ENCODE measurements at regions not wholly inside any gene's neighbourhood (a gene's known extent, or its start where the extent isn't known, plus 50 kb on each side); places are given as distances from the start of the nearest gene placed in this dataset.

- TF ChIP-seq CTCF (IDR thresholded peaks at IDR 0.05), result no peak
- Histone ChIP-seq H3K36me3 (no peaks in the 10 kb centered on the region), H3K27ac (no peak overlapping the region), H3K9me3 (peaks cover 0 to 9% (median 5%) of the 10 kb centered on the region in 3 donors), H3K27me3 (no peaks in the 10 kb centered on the region), H3K4me3 (no peak overlapping the region), H3K4me1 (no peaks in the 10 kb centered on the region)
- intact Hi-C loops (cut with DNase I; ENCODE audit: low total_unique reads), result no loop called here
- no peak for DNase-seq
These were observed 583.0 kb upstream of the KLHL29 start for GRCh38 chr2:22801970-22802369.

GRCh38 chr2:22807872-22808271, 577.1 kb upstream of the KLHL29 start:
- H3K36me3 ChIP-seq, result no peaks in the 10 kb centered on the region
- DNase-seq, result no peak
- H3K4me3 ChIP-seq, result no peak overlapping the region
- no peaks in the 10 kb centered on the region for H3K27me3 ChIP-seq
- intact Hi-C loops (cut with DNase I; ENCODE audit: low total_unique reads), result no loop called here
- peaks cover 0 to 9% (median 5%) of the 10 kb centered on the region in 3 donors for H3K9me3 ChIP-seq
- no peak for TF ChIP-seq CTCF (IDR thresholded peaks at IDR 0.05)
- no peaks in the 10 kb centered on the region for H3K4me1 ChIP-seq
- H3K27ac ChIP-seq, result no peak overlapping the region

- H3K4me1 ChIP-seq, result no peaks in the 10 kb centered on the region
- H3K27me3 ChIP-seq, result no peaks in the 10 kb centered on the region
- H3K4me3 ChIP-seq, result no peak overlapping the region
- DNase-seq, result no peak
- peaks cover 0 to 8% (median 0%) of the 10 kb centered on the region in 3 donors for H3K9me3 ChIP-seq
- no peak for TF ChIP-seq CTCF (IDR thresholded peaks at IDR 0.05)
- no peak overlapping the region for H3K27ac ChIP-seq
- no peaks in the 10 kb centered on the region for H3K36me3 ChIP-seq
- intact Hi-C loops (cut with DNase I; ENCODE audit: low total_unique reads), result no loop called here
These were observed 574.4 kb upstream of the KLHL29 start for GRCh38 chr2:22810602-22811001.

- Histone ChIP-seq H3K4me3 (no peak overlapping the region), H3K27me3 (no peaks in the 10 kb centered on the region), H3K36me3 (no peaks in the 10 kb centered on the region), H3K27ac (no peak overlapping the region), H3K4me1 (no peaks in the 10 kb centered on the region), H3K9me3 (no peaks in the 10 kb centered on the region)
- TF ChIP-seq CTCF (IDR thresholded peaks at IDR 0.05), result no peak
- no peak for DNase-seq
- intact Hi-C loops (cut with DNase I; ENCODE audit: low total_unique reads), result no loop called here
These were observed 572.8 kb upstream of the KLHL29 start for GRCh38 chr2:22812065-22812680.

- DNase-seq, result no peak
- no peak overlapping the region for H3K4me3 ChIP-seq
- H3K36me3 ChIP-seq, result no peaks in the 10 kb centered on the region
- no peaks in the 10 kb centered on the region for H3K4me1 ChIP-seq
- no peaks in the 10 kb centered on the region for H3K9me3 ChIP-seq
- TF ChIP-seq CTCF (IDR thresholded peaks at IDR 0.05), result no peak
- H3K27ac ChIP-seq, result no peak overlapping the region
- H3K27me3 ChIP-seq, result no peaks in the 10 kb centered on the region
- intact Hi-C loops (cut with DNase I; ENCODE audit: low total_unique reads), result no loop called here
These were observed 567.8 kb upstream of the KLHL29 start for GRCh38 chr2:22817197-22817596.

GRCh38 chr2:22821458-22821857, 563.5 kb upstream of the KLHL29 start:
- TF ChIP-seq CTCF (IDR thresholded peaks at IDR 0.05), result no peak
- Histone ChIP-seq H3K4me3 (no peak overlapping the region), H3K9me3 (no peaks in the 10 kb centered on the region), H3K27ac (no peak overlapping the region), H3K27me3 (no peaks in the 10 kb centered on the region), H3K36me3 (no peaks in the 10 kb centered on the region), H3K4me1 (no peaks in the 10 kb centered on the region)
- DNase-seq, result no peak
- intact Hi-C loops (cut with DNase I; ENCODE audit: low total_unique reads), result no loop called here
